ENCODE measurements at regions not wholly inside any gene's neighbourhood (a gene's known extent, or its start where the extent isn't known, plus 50 kb on each side); places are given as distances from the start of the nearest gene placed in this dataset.

DNA sequence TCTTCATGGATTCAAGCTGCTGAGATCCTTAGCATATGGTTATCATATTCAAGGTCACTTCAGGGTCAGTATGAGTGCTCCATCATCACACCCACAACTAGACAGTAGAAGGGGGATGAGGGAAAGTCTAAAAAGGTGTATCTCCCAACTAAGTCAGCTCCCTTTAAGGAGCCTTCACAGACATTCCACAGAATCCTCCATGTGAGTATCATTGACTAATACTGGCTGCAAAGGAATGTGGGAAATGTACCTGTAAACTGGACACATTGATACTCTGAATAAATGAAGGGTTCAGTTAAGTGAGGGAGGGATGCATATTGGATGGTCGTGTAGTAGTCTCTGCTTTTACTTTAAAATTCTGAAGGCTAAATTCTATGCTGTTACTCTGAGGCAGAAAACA lies 330.7 kb downstream of the LRRC70 start:
- no peaks in the 10 kb centered on the region for H3K27me3 ChIP-seq
- no peaks in the 10 kb centered on the region for H3K36me3 ChIP-seq (replicated peaks in 1 of 2; ENCODE audit: insufficient read depth in 1 of 2, low read depth in 2 of 2)
- no peak overlapping the region for H3K27ac ChIP-seq
- TF ChIP-seq POLR2A (IDR thresholded peaks at IDR 0.05) = no peak
- TF ChIP-seq, protein P1, sequence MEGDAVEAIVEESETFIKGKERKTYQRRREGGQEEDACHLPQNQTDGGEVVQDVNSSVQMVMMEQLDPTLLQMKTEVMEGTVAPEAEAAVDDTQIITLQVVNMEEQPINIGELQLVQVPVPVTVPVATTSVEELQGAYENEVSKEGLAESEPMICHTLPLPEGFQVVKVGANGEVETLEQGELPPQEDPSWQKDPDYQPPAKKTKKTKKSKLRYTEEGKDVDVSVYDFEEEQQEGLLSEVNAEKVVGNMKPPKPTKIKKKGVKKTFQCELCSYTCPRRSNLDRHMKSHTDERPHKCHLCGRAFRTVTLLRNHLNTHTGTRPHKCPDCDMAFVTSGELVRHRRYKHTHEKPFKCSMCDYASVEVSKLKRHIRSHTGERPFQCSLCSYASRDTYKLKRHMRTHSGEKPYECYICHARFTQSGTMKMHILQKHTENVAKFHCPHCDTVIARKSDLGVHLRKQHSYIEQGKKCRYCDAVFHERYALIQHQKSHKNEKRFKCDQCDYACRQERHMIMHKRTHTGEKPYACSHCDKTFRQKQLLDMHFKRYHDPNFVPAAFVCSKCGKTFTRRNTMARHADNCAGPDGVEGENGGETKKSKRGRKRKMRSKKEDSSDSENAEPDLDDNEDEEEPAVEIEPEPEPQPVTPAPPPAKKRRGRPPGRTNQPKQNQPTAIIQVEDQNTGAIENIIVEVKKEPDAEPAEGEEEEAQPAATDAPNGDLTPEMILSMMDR (IDR thresholded peaks at IDR 0.05) = no peak
- intact Hi-C loops (cut with DNase I) = no loop called here
- no peaks in the 10 kb centered on the region for H3K4me1 ChIP-seq
- DNase-seq (no peak), ATAC-seq (no peak)
- no peaks in the 10 kb centered on the region for H3K9me3 ChIP-seq
- no peak overlapping the region for H3K4me3 ChIP-seq
- WGBS, 2 donors = 39 to 42% methylated on average over 1 of the region's 1 CpG

DNA sequence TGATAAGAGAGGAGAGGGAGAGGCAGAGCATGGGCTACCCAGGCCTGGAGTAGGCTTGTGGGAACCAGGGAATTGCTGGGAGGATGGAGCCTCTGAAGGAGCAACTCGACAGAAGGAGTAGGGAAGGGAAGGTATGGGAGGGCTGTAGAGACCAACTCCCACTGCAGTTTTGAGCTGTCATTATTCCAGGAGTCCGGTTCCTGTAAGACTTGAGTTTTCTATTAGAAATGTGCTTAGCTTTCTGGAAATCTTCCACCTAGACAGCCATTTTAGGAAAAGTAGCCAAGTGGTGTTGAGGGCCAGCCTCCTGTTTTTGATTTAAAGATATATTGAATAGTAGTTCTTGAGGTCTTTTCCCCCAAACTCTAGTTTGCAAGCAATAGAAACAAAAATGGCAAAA lies 323.5 kb downstream of the LRRC70 start:
- intact Hi-C loops (cut with DNase I) = no loop called here
- Histone ChIP-seq H3K4me3 (no peak overlapping the region), H3K9me3 (no peaks in the 10 kb centered on the region), H3K27me3 (no peaks in the 10 kb centered on the region), H3K36me3 (replicated peaks in 1 of 2; ENCODE audit: insufficient read depth in 1 of 2, low read depth in 2 of 2) (no peaks in the 10 kb centered on the region), H3K27ac (no peak overlapping the region), H3K4me1 (no peaks in the 10 kb centered on the region)
- WGBS, 2 donors = 43 to 61% methylated on average over 2 of the region's 2 CpGs
- no peak for TF ChIP-seq POLR2A (IDR thresholded peaks at IDR 0.05)
- TF ChIP-seq, protein P1 (IDR thresholded peaks at IDR 0.05) = no peak
- DNase-seq = no peak
- no peak for ATAC-seq

DNA sequence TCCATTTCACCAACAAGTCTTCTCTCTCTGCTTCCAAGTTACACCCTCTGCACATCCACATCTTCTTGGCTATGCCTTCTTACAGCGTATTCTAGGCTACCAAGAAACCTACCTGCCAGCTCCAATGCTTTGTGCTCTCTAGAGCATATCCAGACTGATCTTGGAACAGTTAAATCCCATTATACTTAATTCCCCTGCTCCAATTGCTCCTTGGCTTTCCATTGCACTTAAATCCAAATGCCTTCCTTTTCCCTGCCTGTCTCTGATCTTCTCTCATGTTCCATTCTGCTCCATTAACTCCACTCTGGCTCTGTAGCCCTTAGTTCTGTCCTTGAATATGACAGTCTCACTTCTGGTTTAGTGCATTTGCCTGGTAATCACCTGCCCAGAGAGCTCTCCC lies 322.4 kb downstream of the LRRC70 start:
- Histone ChIP-seq H3K4me1 (no peaks in the 10 kb centered on the region), H3K27ac (no peak overlapping the region), H3K27me3 (no peaks in the 10 kb centered on the region), H3K4me3 (no peak overlapping the region), H3K9me3 (no peaks in the 10 kb centered on the region), H3K36me3 (replicated peaks in 1 of 2; ENCODE audit: insufficient read depth in 1 of 2, low read depth in 2 of 2) (no peaks in the 10 kb centered on the region)
- no peak for TF ChIP-seq POLR2A (IDR thresholded peaks at IDR 0.05)
- TF ChIP-seq, protein P1 (IDR thresholded peaks at IDR 0.05) = no peak
- intact Hi-C loops (cut with DNase I) = no loop called here
- ATAC-seq (no peak), DNase-seq (no peak)
- 65 to 81% methylated on average over 1 of the region's 1 CpG for WGBS, 2 donors

DNA sequence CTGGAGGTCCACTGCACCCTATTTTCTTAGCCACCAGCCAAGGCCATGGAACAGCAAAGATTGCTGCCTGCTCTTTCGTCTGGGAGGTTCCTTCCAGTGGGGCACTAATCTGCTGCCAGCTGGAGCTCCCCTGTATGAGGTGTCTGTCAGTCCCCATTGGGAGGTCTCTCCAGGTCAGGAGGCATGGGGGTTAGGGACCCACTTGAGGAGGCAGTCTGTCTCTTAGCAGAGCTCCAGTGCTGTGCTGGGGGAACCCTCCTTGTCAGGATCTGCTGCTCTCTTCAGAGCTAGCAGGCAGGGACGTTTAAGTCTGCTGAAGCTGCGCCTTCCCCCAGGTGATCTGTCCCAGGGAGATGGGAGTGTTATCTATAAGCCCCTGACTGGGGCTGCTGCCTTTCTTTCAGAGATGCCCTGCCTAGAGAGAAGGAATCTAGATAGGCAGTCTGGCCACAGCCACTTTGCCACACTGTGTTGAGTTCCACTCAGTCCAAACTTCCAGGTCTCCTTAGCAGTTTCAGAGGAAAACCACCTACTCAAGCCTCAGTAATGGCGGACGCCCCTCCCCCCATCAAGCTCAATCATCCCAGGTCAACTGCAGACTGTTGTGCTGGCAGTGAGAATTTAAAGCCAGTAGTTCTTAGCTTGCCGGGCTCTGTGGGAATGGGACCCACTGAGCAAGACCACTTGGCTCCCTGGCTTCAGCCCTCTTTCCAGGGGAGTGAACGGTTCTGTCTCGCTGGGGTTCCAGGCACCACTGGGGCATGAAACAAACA lies 317.7 kb downstream of the LRRC70 start:
- Histone ChIP-seq H3K27ac (no peak overlapping the region), H3K4me1 (no peaks in the 10 kb centered on the region), H3K4me3 (no peak overlapping the region), H3K27me3 (no peaks in the 10 kb centered on the region), H3K9me3 (no peaks in the 10 kb centered on the region), H3K36me3 (replicated peaks in 1 of 2; ENCODE audit: insufficient read depth in 1 of 2, low read depth in 2 of 2) (no peaks in the 10 kb centered on the region)
- intact Hi-C loops (cut with DNase I) = no loop called here
- ATAC-seq (no peak), DNase-seq (no peak)
- TF ChIP-seq, protein P1 (IDR thresholded peaks at IDR 0.05) = no peak
- TF ChIP-seq POLR2A (IDR thresholded peaks at IDR 0.05) = no peak
- 25 to 58% methylated on average over 1 to 8 of the region's 8 CpGs for WGBS, 2 donors
